Upper lobe of left lung (tissue), 6 donors: ENCODE measurements at regions not wholly inside any gene's neighbourhood (a gene's known extent, or its start where the extent isn't known, plus 50 kb on each side); places are given as distances from the start of the nearest gene placed in this dataset.

Experiments used
- ATAC-seq, 2 donors: fragments of 200-7000 bp; cut with Tn5 transposase; one replicate each; pipeline ENCODE4 v1.9.1; 2022; ENCODE audit warnings: mild to moderate bottlenecking in 2 of 2, moderate library complexity in 2 of 2; ENCODE audit not compliant: low FRiP score in 2 of 2
- DNase-seq, 2 donors: peaks; one replicate each; pipeline ENCODE4 v3.0.0-alpha.2; 2019 to 2020
- H3K27ac ChIP-seq, 4 donors: fragments of 200-600 bp; sonication (generic); one replicate each; pipeline ENCODE4 v1.5.1; 2016 to 2019
- H3K27me3 ChIP-seq, 4 donors: fragments of 200-600 bp; sonication (generic); one replicate each; pipeline ENCODE4 v1.5.1; 2017 to 2019
- H3K36me3 ChIP-seq, 4 donors: fragments of 200-600 bp; sonication (generic); one replicate each; pipeline ENCODE4 v1.5.1; 2016 to 2019
- H3K4me1 ChIP-seq, 4 donors: fragments of 200-600 bp; sonication (generic); one replicate each; pipeline ENCODE4 v1.5.1; 2018 to 2019
- H3K4me3 ChIP-seq, 4 donors: fragments of 200-600 bp; sonication (generic); one replicate each; pipeline ENCODE4 v1.5.1; 2017 to 2019; ENCODE audit warnings: mild to moderate bottlenecking in 2 of 4, moderate library complexity in 1 of 4
- H3K9me3 ChIP-seq, 4 donors: fragments of 200-600 bp; sonication (generic); one replicate each; pipeline ENCODE4 v1.5.1; 2018 to 2019
- EP300 ChIP-seq, 4 donors: sonication (generic); formaldehyde crosslinking; IDR thresholded peaks; one replicate each; pipeline ENCODE4 v1.5.1; 2017; ENCODE audit warnings: antibody characterized with exemption in 4 of 4, control low read depth in 2 of 4
- POLR2A ChIP-seq, 4 donors: fragments of 450-650 bp; IDR thresholded peaks; one replicate each; pipeline ENCODE4 v1.5.1; 2016 to 2017; ENCODE audit warnings: antibody characterized with exemption in 4 of 4, mild to moderate bottlenecking in 2 of 4
- POLR2AphosphoS5 ChIP-seq, 2 donors: sonication (generic); formaldehyde crosslinking; IDR thresholded peaks; one replicate each; pipeline ENCODE4 v1.5.1; 2017; ENCODE audit warnings: antibody characterized with exemption in 2 of 2
- WGBS, 2 donors: methylation state at CpG; one replicate each; pipeline ENCODE4 v1.1.5; 2017 to 2018; 5-methylcytosine and 5-hydroxymethylcytosine counted together
- TF ChIP-seq, protein P1 (sequence below), 6 experiments: fragments of 450-650 bp in 4 of 6; fragments of 200-600 bp in 2 of 6; sonication (generic) in 2 of 6; IDR thresholded peaks; one replicate each; pipeline ENCODE4 v1.5.1; 2016 to 2019; ENCODE audit warnings: antibody characterized with exemption in 6 of 6
- donor health status: DM: no; HTN: no; CAD: no; lungs with moderate emphysema.
- donor health status: DM: no; HTN: yes; CAD: no; lungs with severe emphysema.

GRCh38 chr14:39566795-39567194 is 134.6 kb upstream of the FBXO33 start:
- DNase-seq (no peak), ATAC-seq (no peak)
- H3K27ac ChIP-seq = no peak overlapping the region
- H3K27me3 ChIP-seq = no peaks in the 10 kb centered on the region
- no peaks in the 10 kb centered on the region for H3K4me1 ChIP-seq
- peaks cover 0 to 1% (median 0%) of the 10 kb centered on the region in 4 donors for H3K9me3 ChIP-seq
- no peak overlapping the region for H3K4me3 ChIP-seq
- H3K36me3 ChIP-seq = no peaks in the 10 kb centered on the region
- 62 to 71% methylated on average over 2 of the region's 2 CpGs for WGBS, 2 donors
- no peak for TF ChIP-seq POLR2AphosphoS5 (IDR thresholded peaks at IDR 0.05)
- no peak for TF ChIP-seq POLR2A (IDR thresholded peaks at IDR 0.05)
- TF ChIP-seq EP300 (IDR thresholded peaks at IDR 0.05) = no peak
- TF ChIP-seq, protein P1, sequence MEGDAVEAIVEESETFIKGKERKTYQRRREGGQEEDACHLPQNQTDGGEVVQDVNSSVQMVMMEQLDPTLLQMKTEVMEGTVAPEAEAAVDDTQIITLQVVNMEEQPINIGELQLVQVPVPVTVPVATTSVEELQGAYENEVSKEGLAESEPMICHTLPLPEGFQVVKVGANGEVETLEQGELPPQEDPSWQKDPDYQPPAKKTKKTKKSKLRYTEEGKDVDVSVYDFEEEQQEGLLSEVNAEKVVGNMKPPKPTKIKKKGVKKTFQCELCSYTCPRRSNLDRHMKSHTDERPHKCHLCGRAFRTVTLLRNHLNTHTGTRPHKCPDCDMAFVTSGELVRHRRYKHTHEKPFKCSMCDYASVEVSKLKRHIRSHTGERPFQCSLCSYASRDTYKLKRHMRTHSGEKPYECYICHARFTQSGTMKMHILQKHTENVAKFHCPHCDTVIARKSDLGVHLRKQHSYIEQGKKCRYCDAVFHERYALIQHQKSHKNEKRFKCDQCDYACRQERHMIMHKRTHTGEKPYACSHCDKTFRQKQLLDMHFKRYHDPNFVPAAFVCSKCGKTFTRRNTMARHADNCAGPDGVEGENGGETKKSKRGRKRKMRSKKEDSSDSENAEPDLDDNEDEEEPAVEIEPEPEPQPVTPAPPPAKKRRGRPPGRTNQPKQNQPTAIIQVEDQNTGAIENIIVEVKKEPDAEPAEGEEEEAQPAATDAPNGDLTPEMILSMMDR (IDR thresholded peaks at IDR 0.05) = no peak

GRCh38 chr14:39563361-39563760 is 131.1 kb upstream of the FBXO33 start:
- no peak for TF ChIP-seq POLR2AphosphoS5 (IDR thresholded peaks at IDR 0.05)
- TF ChIP-seq, protein P1 (IDR thresholded peaks at IDR 0.05) = no peak
- no peak for TF ChIP-seq POLR2A (IDR thresholded peaks at IDR 0.05)
- no peak for TF ChIP-seq EP300 (IDR thresholded peaks at IDR 0.05)
- 68 to 76% methylated on average over 1 of the region's 1 CpG for WGBS, 2 donors

DNA sequence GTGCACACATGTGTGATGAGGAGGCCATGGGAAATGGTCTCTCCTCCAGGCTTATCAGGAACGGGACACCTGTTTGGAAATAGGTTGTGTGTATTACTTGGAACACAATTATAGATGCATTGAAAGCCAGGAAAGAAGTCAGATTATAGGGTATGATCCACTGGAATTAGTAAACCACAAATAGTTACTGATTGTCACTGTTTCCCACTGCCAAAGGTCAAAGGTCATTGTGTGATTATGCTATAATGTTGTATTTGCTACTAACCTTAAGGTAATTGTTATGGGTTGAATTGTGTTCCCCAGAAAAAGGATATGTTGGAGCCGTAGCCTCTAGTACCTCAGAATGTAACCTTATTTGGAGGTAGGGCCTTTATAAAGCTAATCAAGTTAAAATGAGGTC is 129.9 kb upstream of the FBXO33 start:
- DNase-seq = no peak
- H3K27me3 ChIP-seq = no peaks in the 10 kb centered on the region
- 94% methylated on average over 2 of the region's 2 CpGs for WGBS, 2 donors
- TF ChIP-seq POLR2A (IDR thresholded peaks at IDR 0.05) (no peak), POLR2AphosphoS5 (IDR thresholded peaks at IDR 0.05) (no peak), EP300 (IDR thresholded peaks at IDR 0.05) (no peak)
- TF ChIP-seq, protein P1 (IDR thresholded peaks at IDR 0.05) = no peak
- H3K27ac ChIP-seq = no peak overlapping the region
- no peaks in the 10 kb centered on the region for H3K36me3 ChIP-seq
- H3K4me1 ChIP-seq = no peaks in the 10 kb centered on the region
- H3K4me3 ChIP-seq = no peak overlapping the region
- ATAC-seq = no peak
- peaks cover 4 to 22% (median 12%) of the 10 kb centered on the region in 4 donors for H3K9me3 ChIP-seq

More at GRCh38 chr14:39563361-39563760, 131.1 kb upstream of the FBXO33 start:
- no peak for DNase-seq
- Histone ChIP-seq H3K36me3 (no peaks in the 10 kb centered on the region), H3K4me3 (no peak overlapping the region), H3K4me1 (no peaks in the 10 kb centered on the region), H3K27ac (no peak overlapping the region), H3K27me3 (no peaks in the 10 kb centered on the region), H3K9me3 (peaks cover 0 to 21% (median 7%) of the 10 kb centered on the region in 4 donors)
- ATAC-seq = no peak

DNA sequence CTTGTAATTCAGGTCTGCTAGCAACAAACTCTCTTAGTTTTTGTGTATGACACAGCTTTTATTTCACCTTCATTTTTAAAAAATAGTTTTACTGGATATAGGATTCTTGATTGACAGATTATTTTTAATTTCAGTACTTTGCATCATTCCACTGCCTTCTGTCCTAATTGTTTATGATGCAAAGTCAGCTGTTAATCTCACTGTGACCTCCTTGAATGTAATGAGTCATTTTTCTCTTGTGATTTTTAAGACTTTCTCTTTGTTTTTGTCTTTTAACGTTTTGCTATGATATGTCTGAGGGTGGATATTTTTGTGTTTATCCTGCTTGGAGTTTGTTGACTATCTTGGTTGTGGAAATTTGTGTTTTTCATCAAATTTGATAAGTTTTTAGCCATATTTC is 126.3 kb upstream of the FBXO33 start:
- Histone ChIP-seq H3K27ac (no peak overlapping the region), H3K4me3 (no peak overlapping the region), H3K36me3 (no peaks in the 10 kb centered on the region), H3K9me3 (peaks cover 4 to 22% (median 12%) of the 10 kb centered on the region in 4 donors), H3K27me3 (no peaks in the 10 kb centered on the region), H3K4me1 (no peaks in the 10 kb centered on the region)
- ATAC-seq (no peak), DNase-seq (no peak)
- TF ChIP-seq EP300 (IDR thresholded peaks at IDR 0.05) (no peak), POLR2A (IDR thresholded peaks at IDR 0.05) (no peak), POLR2AphosphoS5 (IDR thresholded peaks at IDR 0.05) (no peak)
- TF ChIP-seq, protein P1 (IDR thresholded peaks at IDR 0.05) = no peak
- 55 to 72% methylated on average over 1 of the region's 1 CpG for WGBS, 2 donors

DNA sequence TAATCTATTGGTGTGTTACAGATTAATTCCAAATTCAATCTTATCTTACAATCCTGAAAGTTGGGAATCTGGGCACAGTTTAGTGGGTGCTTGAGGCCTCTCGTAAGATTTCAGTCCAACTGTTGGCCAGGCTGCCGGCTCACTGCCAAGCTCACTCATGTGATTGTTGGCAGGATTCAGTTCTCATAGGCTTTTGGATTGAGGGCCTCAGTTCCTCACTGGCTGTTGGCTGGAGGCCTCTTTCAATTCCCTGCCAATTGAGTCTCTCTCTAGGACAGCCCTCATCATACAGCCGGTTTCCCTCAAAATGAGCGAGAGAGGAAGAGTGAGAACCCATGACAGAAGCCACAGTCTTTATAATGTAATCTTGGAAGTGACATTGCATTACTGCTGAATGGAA is 123.5 kb upstream of the FBXO33 start:
- H3K9me3 ChIP-seq = peaks cover 4 to 17% (median 12%) of the 10 kb centered on the region in 4 donors
- ATAC-seq (no peak), DNase-seq (no peak)
- WGBS, 2 donors = 70 to 89% methylated on average over 4 of the region's 4 CpGs
- no peaks in the 10 kb centered on the region for H3K27me3 ChIP-seq
- no peaks in the 10 kb centered on the region for H3K36me3 ChIP-seq
- H3K27ac ChIP-seq = no peak overlapping the region
- no peak overlapping the region for H3K4me3 ChIP-seq
- H3K4me1 ChIP-seq = no peaks in the 10 kb centered on the region
- TF ChIP-seq EP300 (IDR thresholded peaks at IDR 0.05) (no peak), POLR2A (IDR thresholded peaks at IDR 0.05) (no peak), POLR2AphosphoS5 (IDR thresholded peaks at IDR 0.05) (no peak)
- TF ChIP-seq, protein P1 (IDR thresholded peaks at IDR 0.05) = no peak
